ENCODE measurements at regions not wholly inside any gene's neighbourhood (a gene's known extent, or its start where the extent isn't known, plus 50 kb on each side); places are given as distances from the start of the nearest gene placed in this dataset.
A peak's percentile ranks its signal among the peaks of the same experiment; 100 is the strongest.

GRCh38 chr13:73433458-73433857 lies 374.7 kb downstream of the KLF5 start:
- DNase-seq (ENCODE audit: low read depth in 2 of 3, low spot score in 2 of 3) = no peak

DNA sequence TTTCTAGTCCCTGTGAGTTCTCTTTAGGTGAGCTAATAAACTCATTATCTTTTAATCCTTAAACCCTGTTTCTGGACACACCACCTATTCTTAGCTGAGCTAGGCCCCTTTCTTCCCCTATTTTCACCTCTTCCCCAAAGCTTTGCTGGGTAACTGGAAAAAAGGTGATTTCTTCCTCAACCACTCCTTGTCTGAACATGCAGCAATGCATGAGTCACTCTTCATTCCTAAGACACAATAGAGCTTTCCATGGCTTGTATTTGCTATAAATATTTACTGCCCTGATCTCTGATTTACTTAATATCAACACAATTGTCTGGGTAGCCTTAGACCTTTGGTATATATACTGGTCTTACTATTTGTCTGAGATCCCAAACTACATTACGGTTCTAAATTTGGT lies 370.9 kb downstream of the KLF5 start:
- DNase-seq (ENCODE audit: low read depth in 2 of 3, low spot score in 2 of 3) = no peak

DNA sequence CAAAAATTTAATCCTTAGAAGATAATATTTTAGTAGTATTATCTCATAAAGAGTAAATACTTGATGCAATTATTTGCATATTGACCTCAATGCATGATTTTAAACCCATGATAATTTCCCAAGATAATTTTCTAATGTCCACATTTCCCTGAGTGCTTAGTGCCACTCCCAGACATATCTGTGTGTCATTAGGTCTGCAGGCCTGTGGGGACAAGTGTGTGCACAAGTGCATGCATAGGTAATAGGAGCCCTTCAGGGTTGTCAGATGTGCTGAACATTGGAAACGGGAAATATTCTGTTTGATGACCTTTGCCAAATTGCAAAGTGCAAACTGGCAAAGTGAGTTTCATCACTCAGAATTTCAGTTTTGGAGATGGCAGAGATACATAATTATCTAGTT lies 369.9 kb downstream of the KLF5 start:
- no peak for DNase-seq (ENCODE audit: low read depth in 2 of 3, low spot score in 2 of 3)

DNA sequence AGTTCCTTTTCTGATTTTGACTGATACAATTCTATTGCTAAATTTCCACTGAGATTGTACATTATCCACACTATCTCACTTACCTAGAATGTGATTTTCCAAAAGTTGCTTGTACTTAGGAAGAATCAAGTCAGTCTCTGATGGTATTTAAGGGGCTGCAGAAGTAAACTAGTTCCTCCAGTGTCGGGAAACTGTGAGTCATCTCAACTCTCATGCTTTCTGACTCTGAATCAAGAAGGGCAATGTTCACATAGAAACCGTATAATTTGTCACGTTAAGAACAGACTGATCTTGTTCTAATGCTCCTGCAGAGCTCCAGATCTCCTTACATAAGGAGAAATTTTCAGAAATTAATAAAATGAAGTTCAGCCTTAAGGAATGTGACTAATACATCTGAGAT lies 369.3 kb downstream of the KLF5 start:
- no peak for DNase-seq (ENCODE audit: low read depth in 2 of 3, low spot score in 2 of 3)

GRCh38 chr13:73422973-73423372 lies 364.2 kb downstream of the KLF5 start:
- no peak for DNase-seq (ENCODE audit: low read depth in 2 of 3, low spot score in 2 of 3)

DNA sequence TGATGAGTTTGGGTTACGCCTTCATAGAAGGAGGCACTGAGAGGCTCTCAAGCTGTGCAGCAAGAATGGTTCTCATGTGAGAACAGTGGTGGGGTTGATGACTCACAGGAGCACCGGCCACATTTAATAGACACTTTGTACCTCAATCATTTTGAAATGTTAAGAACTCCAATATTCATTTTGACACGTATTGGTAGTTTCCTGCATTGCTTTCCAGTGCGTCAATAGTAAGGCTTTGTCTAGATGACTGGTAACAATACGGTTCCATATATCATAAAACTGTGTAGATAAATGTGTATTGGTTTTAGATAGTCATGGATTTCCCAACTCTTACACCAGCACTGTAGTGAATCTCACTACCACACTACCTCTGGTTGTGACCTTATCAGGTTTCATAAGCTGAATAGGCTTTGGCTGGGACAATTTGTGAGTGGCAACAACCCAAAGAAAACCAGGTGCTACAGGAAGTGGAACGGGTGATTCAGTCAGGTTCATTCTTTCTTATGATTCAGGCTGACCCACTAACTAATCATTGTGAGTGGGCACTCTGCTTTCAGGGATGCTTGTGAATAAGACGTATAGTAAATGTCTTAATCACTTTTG lies 362.6 kb downstream of the KLF5 start:
- no peak for DNase-seq (ENCODE audit: low read depth in 2 of 3, low spot score in 2 of 3)

DNA sequence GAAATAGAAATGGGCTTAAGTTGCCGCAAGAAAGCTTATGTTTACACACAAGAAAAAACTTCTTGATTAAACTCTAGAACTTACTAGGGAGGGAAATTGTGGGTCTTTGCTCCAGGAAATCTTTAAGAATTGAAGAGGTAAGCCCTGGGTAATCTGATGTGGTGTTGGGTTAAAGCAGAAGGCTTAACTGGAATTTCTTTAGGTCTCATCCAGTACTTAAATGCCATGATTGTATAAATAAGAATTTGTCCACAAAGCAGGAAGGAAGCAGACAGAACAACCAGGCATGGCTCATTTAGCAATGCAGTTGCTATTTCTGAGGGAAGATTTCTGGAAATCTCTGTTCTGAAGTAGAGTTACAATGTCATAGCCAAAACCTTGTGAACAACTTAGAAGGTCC lies 360.4 kb downstream of the KLF5 start:
- DNase-seq (ENCODE audit: low read depth in 2 of 3, low spot score in 2 of 3) = no peak

- peak in 2 of 3 donors; percentile 18 to 45 for DNase-seq (ENCODE audit: low read depth in 2 of 3, low spot score in 2 of 3)
These were observed 358.3 kb downstream of the KLF5 start for GRCh38 chr13:73417012-73417615.

- no peak for DNase-seq (ENCODE audit: low read depth in 2 of 3, low spot score in 2 of 3)
These were observed 357.3 kb downstream of the KLF5 start for GRCh38 chr13:73416093-73416492.

GRCh38 chr13:73413656-73414055 lies 354.9 kb downstream of the KLF5 start:
- DNase-seq (ENCODE audit: low read depth in 2 of 3, low spot score in 2 of 3) = no peak

GRCh38 chr13:73412933-73413332 lies 354.1 kb downstream of the KLF5 start:
- DNase-seq (ENCODE audit: low read depth in 2 of 3, low spot score in 2 of 3) = no peak

DNA sequence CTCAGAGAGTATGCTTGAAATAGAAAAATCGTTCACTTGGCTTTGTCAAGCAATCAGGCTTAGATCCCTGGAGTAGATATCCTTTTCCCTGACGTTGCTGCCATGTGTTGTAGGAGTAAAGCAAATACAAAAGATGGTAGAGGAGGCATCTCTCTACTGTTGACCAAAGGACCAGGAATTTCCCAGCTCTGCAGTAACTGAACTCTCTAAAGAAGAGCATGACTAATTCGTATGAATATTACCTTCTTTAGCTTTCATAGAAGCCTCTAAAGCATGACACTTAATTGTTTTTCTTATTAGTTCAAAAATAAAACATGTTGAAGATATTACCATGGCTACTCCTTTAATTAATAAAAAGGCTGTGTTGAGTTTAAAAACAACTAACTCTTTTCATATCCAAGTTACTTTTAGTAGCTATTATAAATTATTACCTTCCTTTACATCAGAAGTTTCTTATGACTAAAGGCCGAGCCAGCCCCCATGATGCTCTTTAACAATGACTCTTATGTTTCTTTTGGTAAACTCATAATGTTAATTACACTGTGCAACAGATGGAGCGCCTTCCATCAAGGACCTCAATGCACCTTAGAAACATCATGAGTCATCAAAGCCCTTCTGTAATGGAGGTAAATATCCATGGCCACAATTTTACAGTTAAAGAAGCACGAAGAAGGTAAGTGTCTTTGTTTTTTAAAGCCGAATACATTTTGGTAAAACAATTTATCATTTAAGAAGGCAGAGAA lies 352.4 kb downstream of the KLF5 start:
- no peak for DNase-seq (ENCODE audit: low read depth in 2 of 3, low spot score in 2 of 3)

DNA sequence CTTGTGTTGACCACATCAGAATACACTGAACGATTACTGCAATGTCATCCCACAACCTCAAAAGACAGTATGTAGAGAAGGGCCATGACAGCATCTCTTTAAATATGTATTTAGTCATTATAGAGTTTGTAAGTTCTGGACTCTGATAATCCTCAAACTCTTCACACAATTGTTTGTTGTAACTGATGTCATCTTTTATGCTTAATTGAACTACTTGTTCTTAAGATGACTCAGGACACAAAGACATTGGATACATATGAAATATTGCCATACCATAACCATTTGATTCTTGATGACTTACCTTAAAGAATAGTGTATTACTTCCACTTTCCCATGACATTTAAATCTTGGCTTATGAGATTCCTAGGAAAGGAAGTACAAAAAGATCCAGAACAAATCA lies 347.6 kb downstream of the KLF5 start:
- DNase-seq (ENCODE audit: low read depth in 2 of 3, low spot score in 2 of 3) = no peak

DNA sequence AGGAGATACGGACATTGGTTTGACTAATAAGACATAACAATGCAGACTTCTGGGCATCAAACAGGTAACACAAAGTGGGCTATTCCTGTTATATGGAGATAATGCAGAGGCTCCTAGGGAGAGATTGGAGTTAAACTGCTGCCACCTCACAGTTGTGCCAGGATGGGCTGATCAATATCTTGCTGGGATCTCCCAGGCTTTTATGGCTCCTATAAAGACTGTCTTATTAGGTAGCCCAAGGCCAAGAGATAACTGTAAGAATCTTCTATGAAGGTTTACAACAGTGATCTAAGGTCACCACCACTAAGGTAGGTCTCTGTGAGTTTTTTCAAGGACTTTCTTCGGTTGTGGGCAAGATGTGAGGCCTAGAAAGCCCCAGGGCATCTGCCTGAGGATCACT lies 345.8 kb downstream of the KLF5 start:
- DNase-seq (ENCODE audit: low read depth in 2 of 3, low spot score in 2 of 3) = no peak

DNA sequence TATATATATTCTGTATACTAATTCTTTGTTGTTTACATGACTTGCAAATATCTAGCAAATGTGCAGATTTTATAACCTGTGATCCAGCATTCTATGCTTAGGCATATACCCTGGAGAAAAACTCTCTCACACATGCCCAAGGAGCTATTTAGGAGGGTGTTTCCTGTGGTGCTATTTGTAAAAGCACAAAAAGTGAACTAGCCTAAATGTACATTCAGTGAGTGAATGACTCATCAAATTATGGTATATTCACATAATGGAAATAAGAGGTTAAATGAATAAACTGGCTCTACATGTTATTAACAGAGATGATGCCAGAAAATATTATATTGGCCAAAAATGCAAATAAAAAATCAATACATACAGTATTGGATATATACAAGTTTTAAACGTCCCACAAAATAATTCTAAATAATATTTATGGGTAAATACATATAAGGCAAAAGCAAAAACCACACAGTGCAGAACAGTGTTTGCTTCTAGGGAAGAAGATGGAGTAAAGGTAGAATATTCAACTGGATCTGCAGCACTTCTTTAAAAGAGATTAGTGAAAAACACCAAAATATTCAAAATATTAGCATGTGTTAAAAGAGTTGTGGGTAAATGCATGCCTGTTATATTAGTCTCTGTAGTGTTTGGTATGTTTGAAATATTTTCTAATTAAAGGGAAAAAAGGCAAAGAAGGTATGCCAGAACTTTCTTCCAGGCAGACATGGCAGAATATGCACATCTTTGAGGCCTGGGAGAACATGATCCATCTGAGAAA lies 344.7 kb downstream of the KLF5 start:
- DNase-seq (ENCODE audit: low read depth in 2 of 3, low spot score in 2 of 3) = no peak

DNA sequence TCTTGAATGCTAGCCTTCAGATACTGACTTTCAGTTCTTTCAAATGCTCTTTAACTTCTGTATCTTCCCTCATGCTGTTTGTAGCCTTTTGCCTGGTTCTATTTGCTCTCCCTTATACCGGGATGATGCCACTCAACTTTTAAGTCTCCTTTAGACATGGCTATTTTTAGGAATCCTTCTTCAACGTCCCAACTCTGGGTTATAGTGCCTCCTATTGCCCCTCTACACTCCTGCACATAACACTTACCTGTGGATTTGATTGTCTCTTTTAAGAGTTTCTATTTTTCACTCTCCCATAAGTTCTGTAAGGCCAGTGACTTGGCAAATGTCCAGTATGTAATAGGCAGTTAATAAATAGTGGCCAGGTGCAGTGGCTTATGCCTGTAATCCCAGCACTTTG lies 343.0 kb downstream of the KLF5 start:
- no peak for DNase-seq (ENCODE audit: low read depth in 2 of 3, low spot score in 2 of 3)

DNA sequence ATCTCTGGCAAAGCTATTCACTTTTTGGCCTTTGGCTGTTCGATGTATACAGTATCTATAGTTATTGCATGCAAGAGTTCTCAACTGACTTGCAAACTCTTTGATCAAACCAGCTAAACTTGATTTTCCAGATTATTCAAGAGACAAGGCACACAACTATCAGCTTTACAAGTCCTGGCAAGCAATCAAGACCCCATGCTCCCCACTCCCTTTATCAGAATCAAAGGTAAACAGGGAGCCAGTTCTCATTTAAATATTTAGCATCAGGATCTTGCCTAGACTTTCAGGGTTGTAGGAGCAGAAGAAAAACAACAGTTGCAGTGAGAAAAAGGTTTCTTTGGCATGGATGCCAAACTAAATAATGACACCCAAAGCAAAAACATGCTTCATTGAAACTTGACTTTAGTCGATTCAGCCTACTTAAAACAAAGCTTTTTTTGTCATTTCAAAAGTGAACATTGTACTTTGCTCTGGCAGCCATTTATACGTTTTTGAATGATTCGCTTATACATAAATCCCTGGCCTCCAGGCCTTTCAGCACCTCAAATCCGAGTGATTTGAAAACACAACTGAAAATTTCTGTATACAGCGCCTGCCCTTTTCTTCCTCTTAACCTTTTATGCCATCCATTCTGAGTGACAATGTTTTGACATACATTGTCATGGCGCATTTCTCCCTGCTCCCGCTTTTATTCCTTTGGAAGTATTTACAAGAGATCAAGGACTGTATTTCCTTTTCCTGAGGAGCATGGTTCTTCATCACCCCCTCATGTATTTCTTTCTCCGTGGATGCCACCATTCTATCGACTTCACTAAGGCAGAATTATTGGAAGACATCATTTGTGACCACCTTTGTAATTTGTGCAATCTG lies 340.8 kb downstream of the KLF5 start:
- no peak for DNase-seq (ENCODE audit: low read depth in 2 of 3, low spot score in 2 of 3)

DNA sequence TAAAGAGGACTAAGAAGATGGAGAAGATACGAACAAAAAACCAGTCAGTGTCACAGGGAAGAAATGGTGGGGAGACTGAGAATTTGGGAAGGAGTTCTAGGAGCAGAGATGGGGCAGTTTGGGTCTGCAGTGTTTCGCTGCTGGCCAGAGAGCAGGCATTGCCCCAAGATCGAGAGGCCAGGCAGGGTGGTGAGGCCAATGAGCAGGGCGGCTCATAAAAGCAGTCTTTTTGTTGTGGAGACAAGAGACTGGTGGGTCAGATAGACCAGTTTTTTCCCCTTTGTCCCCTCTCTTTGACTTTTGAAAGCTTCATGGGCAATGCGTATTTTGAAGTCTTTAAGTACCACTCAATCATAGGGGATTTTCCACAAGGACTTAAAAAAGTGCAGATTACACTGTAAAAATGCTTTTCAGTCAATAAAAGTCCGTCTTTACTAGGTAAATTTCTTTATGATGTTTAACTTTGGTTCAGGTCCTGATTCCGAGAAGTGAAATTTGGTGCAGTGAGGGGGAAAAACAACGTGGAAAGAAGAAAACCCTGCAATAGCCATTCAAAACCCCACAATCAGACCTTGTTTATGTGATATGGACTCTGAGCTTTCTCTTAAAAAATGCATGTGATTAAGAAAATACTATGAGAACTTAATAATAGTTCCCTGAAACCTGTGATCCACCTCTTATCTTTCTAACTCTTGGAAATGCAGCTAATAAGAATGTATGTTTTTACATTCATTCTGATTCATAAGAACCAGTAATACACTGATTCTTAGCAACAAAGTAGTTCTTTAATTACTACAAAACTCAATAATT lies 338.9 kb downstream of the KLF5 start:
- no peak for DNase-seq (ENCODE audit: low read depth in 2 of 3, low spot score in 2 of 3)

- no peak for DNase-seq (ENCODE audit: low read depth in 2 of 3, low spot score in 2 of 3)
These were observed 335.3 kb downstream of the KLF5 start for GRCh38 chr13:73394066-73394465.

GRCh38 chr13:73390100-73390499 lies 331.3 kb downstream of the KLF5 start:
- no peak for DNase-seq (ENCODE audit: low read depth in 2 of 3, low spot score in 2 of 3)
